Bronchial epithelial cell (primary cell): ENCODE measurements at regions not wholly inside any gene's neighbourhood (a gene's known extent, or its start where the extent isn't known, plus 50 kb on each side); places are given as distances from the start of the nearest gene placed in this dataset.
"Not testable (repeated sequence)": the region's sequence is repeated elsewhere in the genome, so short reads cannot be mapped to it uniquely, and the experiment has no call there.

Experiments
- DNase-seq: peaks from one replicate; pipeline ENCODE4 v3.0.0-alpha.2; 2010; ENCODE audit warnings: low read depth
- FAIRE-seq: peaks from 2 replicates; lab custom pipeline; 2011; peaks lifted over from hg19 to GRCh38; lab: Jason Lieb, UNC
- H3K27me3 ChIP-seq: 2 replicates; pipeline ENCODE4 v1.5.1; 2011; ENCODE audit warnings: low read length; ENCODE audit not compliant: control insufficient read depth, insufficient read depth
- H3K36me3 ChIP-seq: 2 replicates; pipeline ENCODE4 v1.5.1; 2011; ENCODE audit warnings: low read length; ENCODE audit not compliant: control insufficient read depth, insufficient read depth
- H3K4me3 ChIP-seq: 2 replicates; pipeline ENCODE4 v1.5.1; 2011; ENCODE audit warnings: mild to moderate bottlenecking, low read depth, low read length, control low read depth
- CTCF ChIP-seq: IDR thresholded peaks from 2 replicates; pipeline ENCODE4 v1.5.1; 2011; ENCODE audit warnings: mild to moderate bottlenecking, moderate library complexity, low read length, control low read depth, inconsistent platforms; ENCODE audit not compliant: insufficient read depth, severe bottlenecking

GRCh38 chr14:51365241-51365965 lies 125.4 kb downstream of the TMX1 start:
- H3K36me3 ChIP-seq: no peaks in the 10 kb centered on the region
- DNase-seq: peak; percentile 49
- no peak for FAIRE-seq
- H3K27me3 ChIP-seq: no peaks in the 10 kb centered on the region
- TF ChIP-seq CTCF: no peak
- H3K4me3 ChIP-seq: no peak overlapping the region

- H3K27me3 ChIP-seq, H3K36me3 ChIP-seq, DNase-seq, FAIRE-seq, H3K4me3 ChIP-seq: not testable (repeated sequence)
Observed at GRCh38 chr14:51366460-51366859, 126.4 kb downstream of the TMX1 start.

- not testable (repeated sequence) for H3K27me3 ChIP-seq, H3K4me3 ChIP-seq, H3K36me3 ChIP-seq, FAIRE-seq
- peak; percentile 63 for DNase-seq
Observed at GRCh38 chr14:51366866-51367599, 127.0 kb downstream of the TMX1 start.

DNA sequence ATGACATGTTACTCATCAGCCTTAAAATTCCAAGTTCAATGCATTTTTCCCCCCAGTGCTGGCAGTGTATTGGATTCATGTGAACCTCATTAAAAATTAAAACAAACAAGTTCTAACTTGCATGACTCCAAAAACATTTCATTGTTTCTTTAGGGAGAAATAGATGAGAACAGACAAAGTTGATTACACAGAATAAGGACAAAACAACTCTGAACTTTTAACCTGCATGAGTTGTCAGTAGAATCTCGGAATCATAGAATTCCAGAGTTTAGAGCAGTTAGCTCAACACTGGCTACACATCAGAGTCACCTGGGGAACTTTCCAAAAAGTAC lies 127.5 kb downstream of the TMX1 start:
- DNase-seq: peak; percentile 57
- H3K36me3 ChIP-seq: no peaks in the 10 kb centered on the region

DNA sequence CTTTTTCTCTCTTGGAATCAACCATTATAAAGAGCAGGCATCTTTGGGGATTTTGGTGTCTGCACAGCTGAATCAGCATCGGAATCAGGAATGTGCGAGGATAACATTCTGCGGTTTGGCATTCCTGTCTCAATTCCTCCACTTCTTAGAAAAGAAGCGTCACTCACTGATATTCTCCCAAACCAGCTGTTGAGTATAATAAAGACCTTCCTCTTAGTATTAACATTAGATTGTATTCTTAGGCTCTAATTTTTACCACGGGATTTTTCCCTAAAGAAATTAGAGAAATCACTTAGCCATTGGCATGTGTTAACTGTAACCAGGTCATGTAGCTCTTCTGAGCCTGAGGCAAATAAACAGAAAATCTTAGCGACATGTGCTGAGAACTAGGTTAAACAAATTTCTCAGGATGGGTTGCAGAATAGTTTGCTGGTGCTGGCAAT lies 128.7 kb downstream of the TMX1 start:
- no peak for FAIRE-seq
- Histone ChIP-seq H3K4me3 (no peak overlapping the region), H3K36me3 (no peaks in the 10 kb centered on the region), H3K27me3 (no peaks in the 10 kb centered on the region)
- peak; percentile 63 for DNase-seq
- no peak for TF ChIP-seq CTCF

More for the DNA sequence above, 127.5 kb downstream of the TMX1 start:
- Histone ChIP-seq H3K27me3 (no peaks in the 10 kb centered on the region), H3K4me3 (no peak overlapping the region)
- no peak for TF ChIP-seq CTCF
- FAIRE-seq: no peak

DNA sequence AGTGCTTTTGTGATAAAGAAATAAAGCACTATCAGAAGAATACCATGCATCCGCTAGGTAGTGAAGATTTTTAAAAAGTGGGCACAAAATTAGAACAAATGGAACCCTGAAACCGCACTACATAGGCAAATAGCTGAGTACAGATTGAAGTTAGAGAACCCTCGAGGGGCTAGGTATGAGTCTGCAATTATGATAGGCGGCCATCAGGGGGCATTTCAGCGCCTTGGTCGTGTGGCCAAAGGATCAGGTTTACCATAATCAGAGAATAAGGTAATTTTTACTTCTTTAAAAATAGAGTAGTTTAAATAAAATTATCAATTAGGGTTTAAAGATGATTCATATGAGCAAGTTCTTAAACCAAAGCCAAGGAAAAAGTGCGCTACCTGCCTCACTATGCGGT lies 129.8 kb downstream of the TMX1 start:
- FAIRE-seq (no peak), DNase-seq (no peak)
- Histone ChIP-seq H3K4me3 (no peak overlapping the region), H3K27me3 (no peaks in the 10 kb centered on the region), H3K36me3 (no peaks in the 10 kb centered on the region)
- TF ChIP-seq CTCF: peak; percentile 17
